Fibroblast of the aortic adventitia (primary cell): ENCODE measurements at regions not wholly inside any gene's neighbourhood (a gene's known extent, or its start where the extent isn't known, plus 50 kb on each side); places are given as distances from the start of the nearest gene placed in this dataset.
A peak's percentile ranks its signal among the peaks of the same experiment; 100 is the strongest.

Source experiments
- DNase-seq: peaks from one replicate; pipeline ENCODE4 v3.0.0-alpha.2; 2010; ENCODE audit warnings: low read depth
- H3K4me3 ChIP-seq: 2 replicates; pipeline ENCODE4 v1.5.1; 2011; ENCODE audit warnings: low read depth, mild to moderate bottlenecking, control low read depth, low read length, moderate library complexity
- TF ChIP-seq, protein P1 (sequence below): IDR thresholded peaks from 2 replicates; pipeline ENCODE4 v1.5.1; 2011; ENCODE audit warnings: mild to moderate bottlenecking, low read length, control low read depth, inconsistent platforms; ENCODE audit not compliant: insufficient read depth

DNA sequence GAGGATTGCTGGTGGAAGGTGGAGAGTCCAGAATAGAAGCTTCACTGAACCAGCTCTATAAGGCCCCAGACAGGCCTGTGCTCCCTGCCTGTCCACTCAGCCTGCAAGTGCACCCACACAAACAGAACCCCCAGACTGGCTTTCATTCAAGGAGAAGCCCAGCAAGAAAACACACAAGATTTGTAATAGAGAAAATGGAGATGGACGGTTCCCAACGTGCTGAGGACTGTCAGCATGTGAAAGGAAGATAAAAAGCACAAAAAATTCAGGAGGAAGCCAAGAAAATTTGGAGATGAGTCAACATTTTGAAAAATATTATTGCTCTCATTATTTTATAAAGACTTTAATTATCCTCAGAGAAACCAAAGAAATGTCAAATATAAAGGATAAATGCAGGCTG is 218.2 kb upstream of the SLC10A2 start:
- TF ChIP-seq, protein P1, sequence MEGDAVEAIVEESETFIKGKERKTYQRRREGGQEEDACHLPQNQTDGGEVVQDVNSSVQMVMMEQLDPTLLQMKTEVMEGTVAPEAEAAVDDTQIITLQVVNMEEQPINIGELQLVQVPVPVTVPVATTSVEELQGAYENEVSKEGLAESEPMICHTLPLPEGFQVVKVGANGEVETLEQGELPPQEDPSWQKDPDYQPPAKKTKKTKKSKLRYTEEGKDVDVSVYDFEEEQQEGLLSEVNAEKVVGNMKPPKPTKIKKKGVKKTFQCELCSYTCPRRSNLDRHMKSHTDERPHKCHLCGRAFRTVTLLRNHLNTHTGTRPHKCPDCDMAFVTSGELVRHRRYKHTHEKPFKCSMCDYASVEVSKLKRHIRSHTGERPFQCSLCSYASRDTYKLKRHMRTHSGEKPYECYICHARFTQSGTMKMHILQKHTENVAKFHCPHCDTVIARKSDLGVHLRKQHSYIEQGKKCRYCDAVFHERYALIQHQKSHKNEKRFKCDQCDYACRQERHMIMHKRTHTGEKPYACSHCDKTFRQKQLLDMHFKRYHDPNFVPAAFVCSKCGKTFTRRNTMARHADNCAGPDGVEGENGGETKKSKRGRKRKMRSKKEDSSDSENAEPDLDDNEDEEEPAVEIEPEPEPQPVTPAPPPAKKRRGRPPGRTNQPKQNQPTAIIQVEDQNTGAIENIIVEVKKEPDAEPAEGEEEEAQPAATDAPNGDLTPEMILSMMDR: no peak
- no peak overlapping the region for H3K4me3 ChIP-seq
- DNase-seq: no peak

DNA sequence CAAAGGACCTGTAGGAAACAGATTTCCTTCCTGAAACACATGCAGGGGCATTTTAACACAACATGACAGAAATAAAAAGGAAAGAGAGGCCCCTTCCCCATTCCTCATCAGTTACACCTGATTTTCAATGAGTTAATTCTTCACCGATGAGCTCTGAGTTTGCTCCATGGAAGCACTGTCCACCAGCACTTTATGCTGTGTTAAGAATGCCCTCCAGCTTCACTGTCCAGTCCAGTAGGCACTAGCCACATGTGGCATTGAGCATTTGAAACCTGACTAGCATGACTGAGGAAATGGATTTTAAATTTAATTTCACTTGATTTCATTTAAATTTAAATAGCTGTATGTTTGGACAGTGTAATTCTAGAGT is 217.2 kb upstream of the SLC10A2 start:
- DNase-seq: no peak
- H3K4me3 ChIP-seq: no peak overlapping the region
- TF ChIP-seq, protein P1: no peak

DNA sequence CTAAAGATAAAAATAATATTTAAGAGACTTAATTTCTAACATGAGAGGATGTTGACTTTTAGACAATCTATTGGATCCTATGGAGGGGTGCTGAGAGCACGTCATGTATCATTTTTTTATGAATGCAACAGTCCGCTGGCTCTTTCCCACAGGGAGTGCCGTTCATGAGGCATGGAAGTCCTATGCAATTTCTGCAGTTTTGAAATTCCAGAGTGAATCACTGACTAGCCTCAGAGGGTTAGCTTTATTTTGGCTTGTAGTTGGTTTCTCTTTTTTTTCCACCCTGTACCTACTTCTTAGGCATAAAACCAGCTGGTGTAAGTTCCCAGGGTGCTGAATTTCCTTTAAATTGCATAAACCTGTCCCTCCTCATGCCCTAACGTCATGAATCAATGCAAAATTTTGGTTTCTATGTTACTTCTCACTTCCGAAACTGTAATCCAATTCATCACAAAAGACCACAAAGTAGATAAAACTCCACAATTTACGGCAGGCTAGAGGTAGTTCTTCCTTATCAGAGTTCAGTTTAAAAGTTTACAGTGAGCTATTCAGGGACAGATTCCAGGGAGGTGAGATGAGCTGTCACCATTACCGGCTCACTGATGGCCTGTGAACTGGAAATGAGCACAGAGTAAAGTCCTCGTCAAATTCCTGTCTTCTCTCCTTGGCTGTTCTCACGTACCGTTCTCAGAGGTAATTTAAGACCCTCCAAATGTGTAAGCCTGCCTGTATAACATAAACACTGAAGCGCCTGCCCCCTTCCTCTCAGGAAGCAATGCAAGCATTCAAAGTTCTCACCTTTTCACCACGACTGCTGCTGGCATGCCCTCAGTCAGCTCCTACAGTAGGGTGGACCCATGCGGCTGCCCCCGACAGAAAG is 216.6 kb upstream of the SLC10A2 start:
- peak; percentile 88 for DNase-seq
- H3K4me3 ChIP-seq: peak overlapping the region; percentile 28
- TF ChIP-seq, protein P1: no peak

DNA sequence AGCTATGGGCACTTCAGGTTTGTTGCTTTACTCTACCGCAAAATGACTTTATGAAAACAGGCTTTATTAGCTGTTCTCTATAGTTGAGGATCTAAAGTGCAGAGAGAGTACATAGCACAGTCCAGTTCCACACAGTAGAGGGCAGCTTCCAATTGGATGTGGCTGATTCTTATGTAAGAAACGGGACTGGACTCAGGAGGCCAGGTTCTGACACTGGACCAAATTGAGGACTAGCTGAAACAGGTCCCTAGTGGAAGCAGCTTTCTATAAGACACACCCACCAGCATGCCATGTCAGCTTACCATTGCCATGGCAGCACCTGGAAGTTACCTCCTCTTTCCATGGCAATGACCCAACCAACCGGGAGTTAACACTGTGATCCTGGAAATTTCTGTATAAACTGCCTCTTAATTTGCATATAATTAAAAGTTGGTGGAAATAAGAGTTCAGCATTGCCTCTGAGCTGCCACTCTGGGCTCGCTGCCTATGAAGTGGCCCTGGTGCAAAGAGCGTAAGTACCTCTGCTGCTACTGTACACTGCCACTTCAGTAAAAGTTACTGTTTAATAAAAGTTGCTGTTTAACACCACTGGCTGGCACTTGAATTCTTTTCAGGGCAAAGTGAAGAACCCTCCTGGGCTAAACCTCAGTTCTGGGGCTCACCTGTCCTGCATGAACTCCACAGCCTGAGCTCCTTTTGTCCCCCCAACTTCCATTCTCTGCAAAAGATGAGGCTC is 211.9 kb upstream of the SLC10A2 start:
- TF ChIP-seq, protein P1: no peak
- no peak overlapping the region for H3K4me3 ChIP-seq
- DNase-seq: no peak

DNA sequence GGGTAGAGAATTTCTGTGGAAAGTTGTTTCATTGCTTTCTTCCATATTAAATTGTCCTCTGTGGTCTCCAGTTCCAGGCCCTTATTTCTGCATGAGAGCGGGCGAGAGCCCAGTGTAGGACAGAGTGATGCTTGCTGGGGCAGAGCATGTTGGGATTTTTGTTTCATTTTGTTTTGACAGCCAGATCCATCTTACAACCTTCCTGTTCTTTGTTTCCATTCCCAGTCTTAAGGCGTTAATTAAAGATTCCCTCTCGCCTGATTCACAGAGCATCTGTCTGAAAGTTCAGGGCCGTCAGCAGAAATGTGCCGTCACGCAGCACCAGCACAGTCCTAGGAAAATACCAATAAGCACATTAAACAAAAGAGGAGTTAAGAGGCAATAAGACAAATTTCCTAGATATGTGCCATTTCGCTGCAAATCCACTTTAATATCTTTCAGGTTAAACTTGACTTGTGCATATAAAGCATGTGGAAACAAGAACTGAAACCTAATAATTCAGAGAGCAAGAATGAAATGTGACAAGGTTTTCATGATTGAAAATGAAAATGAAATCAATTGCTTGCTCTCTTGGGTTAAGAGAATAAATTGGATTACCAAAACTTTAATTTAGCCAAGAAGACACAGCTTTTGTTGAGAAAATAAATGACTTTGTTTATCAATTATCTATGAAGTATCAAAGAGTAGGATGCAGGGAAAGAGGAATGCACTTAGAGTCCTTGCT is 210.7 kb upstream of the SLC10A2 start:
- no peak for DNase-seq
- TF ChIP-seq, protein P1: no peak
- no peak overlapping the region for H3K4me3 ChIP-seq

DNA sequence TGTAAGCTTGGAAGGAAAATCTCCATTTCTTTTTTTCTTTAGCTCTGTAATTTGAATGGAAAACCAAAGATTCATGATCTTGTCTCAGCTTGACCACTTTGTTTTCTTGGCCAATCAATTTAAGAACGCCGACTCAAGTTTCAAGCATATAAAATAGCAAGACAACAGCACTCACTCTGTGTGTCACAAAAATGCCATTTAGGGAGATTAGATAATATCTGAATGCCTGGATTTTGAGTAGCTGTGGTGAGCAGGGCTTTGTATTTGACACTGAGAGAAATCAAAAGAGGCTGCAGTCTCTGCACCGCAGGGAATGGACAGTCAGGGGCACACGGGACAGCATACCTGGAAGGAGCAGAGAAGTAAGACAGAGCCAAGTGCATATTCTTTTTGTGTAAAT is 209.5 kb upstream of the SLC10A2 start:
- no peak for DNase-seq
- TF ChIP-seq, protein P1: no peak
- no peak overlapping the region for H3K4me3 ChIP-seq
